ENCODE measurements at regions not wholly inside any gene's neighbourhood (a gene's known extent, or its start where the extent isn't known, plus 50 kb on each side); places are given as distances from the start of the nearest gene placed in this dataset.

DNA sequence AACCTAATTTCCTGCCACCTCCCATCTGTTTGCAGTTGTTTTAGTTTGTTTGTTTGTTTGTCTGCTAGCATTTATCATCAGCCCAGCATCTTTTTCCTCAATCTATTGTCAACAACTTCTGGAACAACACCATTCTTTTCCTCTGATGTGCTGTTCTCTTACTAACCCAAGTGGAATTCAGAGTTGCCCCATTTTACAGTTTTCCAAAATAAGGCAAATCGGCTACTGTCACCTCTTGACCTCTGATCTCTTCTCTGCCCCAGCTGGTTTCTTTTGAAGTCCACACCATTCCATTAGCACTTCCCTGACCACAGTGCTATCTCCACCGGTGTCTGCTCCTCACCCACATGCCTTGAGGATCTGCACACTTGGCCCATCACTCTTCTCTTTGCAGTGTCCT lies 102.4 kb downstream of the EFNB2 start:
- Histone ChIP-seq H3K9me3 (no peaks in the 10 kb centered on the region), H3K36me3 (ENCODE audit: low read depth, missing control alignments) (no peaks in the 10 kb centered on the region), H3K4me3 (no peak overlapping the region), H3K27ac (no peak overlapping the region), H3K4me1 (no peaks in the 10 kb centered on the region), H3K27me3 (no peaks in the 10 kb centered on the region)
- no peak for DNase-seq
- WGBS, 2 donors: 49 to 59% methylated on average over 2 of the region's 2 CpGs
- intact Hi-C loops (cut with DNase I; ENCODE audit: low total_unique reads): no loop called here
- TF ChIP-seq POLR2A (IDR thresholded peaks at IDR 0.05): no peak
- TF ChIP-seq, protein P1, sequence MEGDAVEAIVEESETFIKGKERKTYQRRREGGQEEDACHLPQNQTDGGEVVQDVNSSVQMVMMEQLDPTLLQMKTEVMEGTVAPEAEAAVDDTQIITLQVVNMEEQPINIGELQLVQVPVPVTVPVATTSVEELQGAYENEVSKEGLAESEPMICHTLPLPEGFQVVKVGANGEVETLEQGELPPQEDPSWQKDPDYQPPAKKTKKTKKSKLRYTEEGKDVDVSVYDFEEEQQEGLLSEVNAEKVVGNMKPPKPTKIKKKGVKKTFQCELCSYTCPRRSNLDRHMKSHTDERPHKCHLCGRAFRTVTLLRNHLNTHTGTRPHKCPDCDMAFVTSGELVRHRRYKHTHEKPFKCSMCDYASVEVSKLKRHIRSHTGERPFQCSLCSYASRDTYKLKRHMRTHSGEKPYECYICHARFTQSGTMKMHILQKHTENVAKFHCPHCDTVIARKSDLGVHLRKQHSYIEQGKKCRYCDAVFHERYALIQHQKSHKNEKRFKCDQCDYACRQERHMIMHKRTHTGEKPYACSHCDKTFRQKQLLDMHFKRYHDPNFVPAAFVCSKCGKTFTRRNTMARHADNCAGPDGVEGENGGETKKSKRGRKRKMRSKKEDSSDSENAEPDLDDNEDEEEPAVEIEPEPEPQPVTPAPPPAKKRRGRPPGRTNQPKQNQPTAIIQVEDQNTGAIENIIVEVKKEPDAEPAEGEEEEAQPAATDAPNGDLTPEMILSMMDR (IDR thresholded peaks at IDR 0.05): no peak

DNA sequence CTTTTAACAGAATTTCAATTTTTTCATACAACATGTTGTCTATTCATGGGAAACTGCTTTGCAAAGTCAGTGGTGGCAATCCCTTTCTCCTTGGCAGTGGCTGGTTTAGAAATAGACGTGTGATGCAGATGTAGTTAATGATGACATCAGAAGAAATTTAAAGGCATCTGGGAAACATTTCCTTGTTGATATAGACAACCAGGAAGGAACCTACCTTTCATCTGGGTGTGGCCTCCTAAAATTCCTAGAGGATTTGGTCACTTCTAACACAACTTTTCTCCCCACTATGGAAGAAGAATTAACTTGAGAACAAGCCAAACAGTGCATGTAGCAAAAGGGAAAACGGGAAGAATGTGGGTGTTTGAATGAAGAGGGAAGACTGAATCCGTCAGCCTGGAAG lies 102.8 kb downstream of the EFNB2 start:
- Histone ChIP-seq H3K4me3 (no peak overlapping the region), H3K36me3 (ENCODE audit: low read depth, missing control alignments) (no peaks in the 10 kb centered on the region), H3K9me3 (no peaks in the 10 kb centered on the region), H3K27me3 (no peaks in the 10 kb centered on the region), H3K27ac (no peak overlapping the region), H3K4me1 (no peaks in the 10 kb centered on the region)
- WGBS, 2 donors: 76 to 82% methylated on average over 3 of the region's 3 CpGs
- intact Hi-C loops (cut with DNase I; ENCODE audit: low total_unique reads): no loop called here
- DNase-seq: no peak
- TF ChIP-seq, protein P1 (IDR thresholded peaks at IDR 0.05): no peak
- no peak for TF ChIP-seq POLR2A (IDR thresholded peaks at IDR 0.05)

DNA sequence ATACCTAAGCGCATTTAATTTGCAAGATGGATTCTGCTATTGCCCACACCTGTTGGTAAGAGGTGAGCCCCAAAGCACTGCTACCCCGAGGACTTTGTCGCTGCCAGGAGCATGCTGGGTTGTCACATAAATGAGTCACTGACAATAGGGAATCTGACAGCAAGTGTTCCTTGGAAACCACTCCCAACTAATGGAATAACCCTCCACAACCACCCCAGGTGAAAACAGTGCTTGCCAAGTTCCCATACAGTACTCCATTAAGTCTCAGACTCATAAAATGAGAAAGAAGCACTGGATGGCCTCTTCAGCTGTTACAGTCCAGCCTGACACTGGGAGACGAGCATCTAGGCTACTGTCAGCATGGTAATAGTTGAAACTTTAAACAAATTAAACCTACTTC lies 108.6 kb downstream of the EFNB2 start:
- TF ChIP-seq, protein P1 (IDR thresholded peaks at IDR 0.05): no peak
- TF ChIP-seq POLR2A (IDR thresholded peaks at IDR 0.05): no peak
- Histone ChIP-seq H3K36me3 (ENCODE audit: low read depth, missing control alignments) (no peaks in the 10 kb centered on the region), H3K27ac (no peak overlapping the region), H3K9me3 (no peaks in the 10 kb centered on the region), H3K27me3 (no peaks in the 10 kb centered on the region), H3K4me3 (no peak overlapping the region), H3K4me1 (no peaks in the 10 kb centered on the region)
- no peak for DNase-seq
- intact Hi-C loops (cut with DNase I; ENCODE audit: low total_unique reads): no loop called here
- 91 to 93% methylated on average over 4 of the region's 4 CpGs for WGBS, 2 donors

DNA sequence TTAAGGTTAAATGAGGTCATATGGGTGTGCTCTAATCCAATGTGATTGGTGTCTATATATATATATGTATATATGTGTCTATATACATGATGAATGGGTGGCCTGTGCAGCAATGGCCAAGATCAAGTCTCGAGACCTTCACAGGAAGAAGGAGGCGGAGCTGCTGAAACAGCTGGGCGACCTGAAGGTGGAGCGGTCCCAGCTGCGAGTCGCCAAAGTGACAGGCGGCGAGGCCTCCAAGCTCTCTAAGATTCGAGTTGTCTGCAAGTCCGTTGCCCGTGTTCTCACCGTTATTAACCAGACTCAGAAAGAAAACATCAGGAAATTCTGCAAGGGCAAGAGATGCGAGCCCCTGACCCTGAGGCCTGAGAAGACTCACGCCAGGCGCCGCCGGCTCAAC lies 109.8 kb downstream of the EFNB2 start:
- Histone ChIP-seq H3K27me3 (no peaks in the 10 kb centered on the region), H3K9me3 (no peaks in the 10 kb centered on the region), H3K27ac (no peak overlapping the region), H3K4me3 (peak overlapping the region in 1 of 2 donors; percentile 10), H3K4me1 (no peaks in the 10 kb centered on the region), H3K36me3 (ENCODE audit: low read depth, missing control alignments) (no peaks in the 10 kb centered on the region)
- no peak for TF ChIP-seq POLR2A (IDR thresholded peaks at IDR 0.05)
- TF ChIP-seq, protein P1 (IDR thresholded peaks at IDR 0.05): no peak
- DNase-seq: no peak
- intact Hi-C loops (cut with DNase I; ENCODE audit: low total_unique reads): no loop called here
- 56 to 58% methylated on average over 17 of the region's 17 CpGs for WGBS, 2 donors

DNA sequence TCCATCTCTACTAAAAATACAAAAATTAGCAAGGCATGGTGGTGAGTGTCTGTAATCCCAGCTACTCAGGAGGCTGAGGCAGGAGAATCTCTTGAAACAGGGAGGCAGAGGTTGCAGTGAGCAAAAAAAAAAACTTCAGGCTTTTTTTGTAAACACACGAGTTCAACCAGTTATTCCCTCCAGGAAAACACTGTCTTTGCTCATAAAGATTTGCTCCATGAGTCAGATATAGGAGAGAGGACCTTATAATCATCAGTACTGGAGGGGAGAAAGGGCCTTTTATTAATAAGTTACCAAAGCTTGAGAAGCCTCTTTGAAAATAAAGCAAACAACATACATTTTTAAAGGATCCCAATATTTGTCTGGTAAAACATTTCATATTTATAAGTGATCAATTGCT lies 110.7 kb downstream of the EFNB2 start:
- TF ChIP-seq, protein P1 (IDR thresholded peaks at IDR 0.05): no peak
- no peak for TF ChIP-seq POLR2A (IDR thresholded peaks at IDR 0.05)
- H3K36me3 ChIP-seq (ENCODE audit: low read depth, missing control alignments): no peaks in the 10 kb centered on the region
- H3K4me3 ChIP-seq: no peak overlapping the region
- DNase-seq: no peak
- intact Hi-C loops (cut with DNase I; ENCODE audit: low total_unique reads): no loop called here
- 69 to 89% methylated on average over 1 of the region's 1 CpG for WGBS, 2 donors
- no peaks in the 10 kb centered on the region for H3K4me1 ChIP-seq
- no peak overlapping the region for H3K27ac ChIP-seq
- no peaks in the 10 kb centered on the region for H3K9me3 ChIP-seq
- no peaks in the 10 kb centered on the region for H3K27me3 ChIP-seq
